Head of caudate nucleus (tissue), 42 donors: ENCODE measurements at regions not wholly inside any gene's neighbourhood (a gene's known extent, or its start where the extent isn't known, plus 50 kb on each side); places are given as distances from the start of the nearest gene placed in this dataset.

ENCODE experiments used
- DNase-seq, 42 donors: peaks; one replicate each; pipeline versions ENCODE4 v3.0.0 to v3.0.0-alpha.2; 2020 to 2021; ENCODE audit warnings: mixed read lengths in 7 of 42
- intact Hi-C: fragments of 100-400 bp; cut with DNase I; formaldehyde crosslinking; loops from one replicate; pipeline ENCODE4 v1.15.0; 2022

DNA sequence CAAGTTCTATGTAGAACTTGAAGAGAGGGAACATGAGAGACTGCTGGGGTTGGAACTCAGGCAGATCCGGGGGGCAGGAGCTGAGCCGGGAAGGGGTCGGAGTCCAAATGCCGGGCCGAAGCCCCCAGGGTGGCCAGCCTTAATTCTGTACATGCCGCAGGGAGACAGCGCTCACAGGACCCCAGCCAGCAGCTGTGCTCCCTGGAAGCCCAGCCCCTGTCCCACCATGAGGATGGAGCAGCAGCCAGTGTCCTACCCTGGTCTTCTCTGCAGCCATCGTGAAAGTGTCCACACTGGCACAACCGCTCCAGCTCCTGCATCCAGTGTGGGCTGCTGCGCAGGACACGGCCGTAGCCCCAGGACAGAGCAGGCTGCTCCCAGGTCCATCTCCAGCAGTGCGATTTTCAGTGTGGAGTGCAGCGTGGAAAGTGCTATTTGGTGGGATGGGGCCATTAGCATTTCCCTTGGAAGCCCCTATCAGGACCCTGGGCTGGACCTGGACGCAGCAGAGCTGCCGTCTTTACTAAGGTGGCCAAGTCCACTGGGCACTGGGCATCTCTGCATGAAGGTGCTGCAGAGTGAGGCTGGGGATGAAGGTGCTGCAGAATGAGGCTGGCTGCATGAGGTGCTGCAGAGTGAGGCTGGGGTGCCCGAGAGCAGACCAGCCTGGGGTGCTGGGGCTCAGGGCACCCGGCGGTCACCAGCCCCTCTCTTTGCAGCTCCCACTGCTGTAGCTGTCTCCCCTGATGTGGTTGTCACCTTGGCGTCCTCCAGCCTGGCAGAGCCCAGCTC, 737.4 kb downstream of the BRD1 start:
- intact Hi-C loops: no loop called here
- no peak for DNase-seq

DNA sequence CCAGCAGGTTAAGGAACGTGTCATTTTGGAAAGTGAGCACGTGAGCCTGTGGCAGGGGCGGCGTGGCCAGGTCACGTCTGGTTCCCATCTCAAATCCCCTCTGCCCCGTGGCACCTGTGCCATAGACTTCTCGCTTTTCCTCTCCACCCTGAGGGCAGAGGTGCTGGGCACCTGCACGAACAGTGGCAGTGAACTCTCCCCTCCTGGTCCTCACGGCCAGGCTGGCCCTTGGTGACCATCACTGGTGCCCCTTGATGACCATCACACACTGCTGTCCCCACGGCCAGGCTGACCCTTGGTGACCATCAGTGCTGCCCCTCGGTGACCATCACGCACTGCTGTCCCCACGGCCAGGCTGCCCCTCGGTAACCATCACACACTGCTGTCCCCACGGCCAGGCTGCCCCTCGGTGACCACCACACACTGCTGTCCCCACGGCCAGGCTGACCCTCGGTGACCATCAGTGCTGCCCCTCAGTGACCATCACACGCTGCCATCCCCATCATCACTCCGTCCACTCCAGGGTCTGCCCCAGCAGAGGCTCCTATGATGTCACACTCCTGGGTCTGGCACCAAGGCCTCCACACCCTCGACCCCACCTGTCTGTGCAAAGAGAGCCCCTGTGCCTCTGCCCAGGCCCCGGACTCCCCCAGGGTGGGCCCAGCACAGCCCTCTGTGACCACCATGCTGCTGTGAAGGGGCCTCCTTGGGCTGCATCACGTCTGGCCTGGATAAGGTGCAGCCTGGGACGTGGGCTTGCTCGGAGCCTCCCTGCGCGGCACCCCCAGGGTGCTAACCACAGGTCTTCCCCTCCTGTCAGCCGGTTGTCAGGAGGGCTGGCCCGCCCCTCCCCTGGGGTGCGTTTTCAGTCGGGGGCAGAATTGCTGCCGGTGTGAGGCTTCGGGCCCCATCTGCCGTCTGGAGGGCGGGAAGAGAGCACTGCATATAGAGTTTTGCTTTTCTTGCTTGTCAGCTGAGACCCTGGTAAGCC, 738.6 kb downstream of the BRD1 start:
- no peak for DNase-seq
- intact Hi-C loops: no loop called here

DNA sequence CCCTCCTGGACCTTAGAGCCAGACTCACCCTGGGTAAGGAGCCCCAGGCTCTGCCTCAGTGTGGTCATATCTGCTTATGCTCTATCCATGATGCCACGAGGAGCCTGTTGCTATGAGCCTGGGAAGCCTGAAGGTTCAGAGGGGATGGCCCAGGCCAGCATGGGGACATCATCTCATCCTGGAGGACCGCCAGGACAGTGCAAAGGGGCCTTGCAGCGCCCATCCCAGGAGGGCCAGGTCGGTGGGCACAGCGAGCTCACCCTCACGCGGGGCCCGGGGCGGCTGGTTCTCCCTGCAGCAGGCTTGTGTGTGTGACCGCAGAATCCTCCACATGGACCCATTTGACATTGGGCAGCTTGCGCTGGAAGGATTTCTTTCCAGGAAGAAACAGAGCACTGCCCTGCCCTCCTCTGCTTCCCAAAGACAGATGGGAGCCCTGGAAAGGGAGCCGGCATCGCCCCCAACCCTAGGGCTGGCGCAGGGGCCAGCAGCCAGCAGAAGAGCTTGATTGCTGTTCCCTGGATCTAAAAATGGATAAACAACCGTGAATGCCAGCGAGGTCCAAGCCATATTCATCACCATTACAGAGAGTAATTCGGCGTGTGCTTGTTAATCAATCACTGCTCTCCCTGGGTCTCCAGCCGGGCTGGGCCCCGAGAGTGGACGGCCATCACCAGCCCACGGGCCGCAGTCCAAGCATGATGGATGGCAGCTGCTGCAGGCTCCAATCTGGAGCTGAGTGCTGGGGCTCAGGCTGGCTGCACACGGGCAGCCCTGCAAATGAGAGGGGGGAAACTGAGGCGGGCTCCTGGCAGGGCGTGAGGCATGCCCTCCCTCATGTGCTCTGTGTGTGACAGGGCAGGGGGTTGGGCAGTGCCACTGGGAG, 739.7 kb downstream of the BRD1 start:
- intact Hi-C loops: no loop called here
- no peak for DNase-seq

DNA sequence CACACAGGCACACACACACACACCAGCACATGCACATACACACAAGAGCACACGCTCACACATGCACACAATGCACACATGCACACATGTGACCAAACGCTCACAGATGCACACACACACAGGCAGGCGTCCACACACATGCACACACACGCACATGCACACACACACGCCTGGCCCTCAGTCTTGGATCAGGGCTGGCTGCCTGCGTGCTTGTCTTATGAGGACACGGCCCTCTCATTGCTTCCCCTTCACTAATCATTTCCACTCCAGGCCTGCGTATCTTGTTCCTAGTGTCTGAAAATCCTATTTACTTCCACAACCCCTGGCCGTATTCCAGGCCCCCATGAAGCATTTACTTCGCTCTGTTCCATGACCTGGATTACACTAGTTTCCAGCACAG, 740.5 kb downstream of the BRD1 start:
- no peak for DNase-seq
- intact Hi-C loops: no loop called here

DNA sequence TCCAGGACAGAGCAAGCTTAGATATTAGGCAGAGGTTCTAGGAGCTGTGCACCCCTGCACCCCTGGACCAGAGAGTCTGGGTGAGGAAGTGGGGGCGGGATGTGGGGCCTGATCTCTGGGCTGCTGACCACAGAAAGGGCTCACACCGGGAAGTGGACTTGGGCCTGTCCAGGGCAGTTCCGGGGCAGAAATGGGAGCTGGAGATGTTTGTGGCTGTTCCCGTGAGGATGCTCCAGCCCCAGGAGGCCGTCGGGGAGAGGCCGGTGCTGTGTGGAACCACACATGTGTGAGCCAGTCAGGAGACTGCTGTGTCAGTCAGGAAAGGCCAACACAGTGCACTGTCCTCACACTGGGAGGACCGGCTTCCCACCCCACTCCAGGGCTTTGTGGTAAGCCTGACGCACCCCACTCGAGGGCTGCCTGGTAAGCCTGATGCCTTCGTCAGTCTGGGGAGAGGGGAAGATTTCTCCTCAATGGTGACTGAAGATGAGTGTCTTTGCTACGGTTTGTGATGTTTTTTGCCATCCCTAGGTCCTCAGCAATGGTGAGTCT, 741.0 kb downstream of the BRD1 start:
- no peak for DNase-seq

DNA sequence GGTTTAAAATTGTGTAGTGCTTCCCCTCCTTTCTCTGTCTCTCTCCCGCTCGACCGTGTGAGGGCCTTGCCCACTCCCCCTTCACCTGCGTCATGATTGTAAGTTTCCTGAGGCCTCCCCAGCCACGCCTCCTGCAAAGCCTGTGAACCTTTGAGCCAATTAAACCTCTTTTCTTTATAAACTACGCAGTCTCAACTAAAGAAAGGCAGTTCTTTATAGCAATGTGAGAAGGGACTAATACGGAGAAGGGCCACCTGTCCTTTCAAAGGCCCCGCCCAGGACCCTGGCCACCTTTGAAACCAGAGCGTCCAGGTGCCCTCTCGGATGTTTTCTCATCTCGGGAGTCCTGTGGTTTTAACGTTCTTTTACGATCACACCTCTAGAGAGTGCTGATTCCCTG, 741.5 kb downstream of the BRD1 start:
- DNase-seq: no peak
- intact Hi-C loops: no loop called here

More for the DNA sequence above, 741.0 kb downstream of the BRD1 start:
- intact Hi-C loops: no loop called here

DNA sequence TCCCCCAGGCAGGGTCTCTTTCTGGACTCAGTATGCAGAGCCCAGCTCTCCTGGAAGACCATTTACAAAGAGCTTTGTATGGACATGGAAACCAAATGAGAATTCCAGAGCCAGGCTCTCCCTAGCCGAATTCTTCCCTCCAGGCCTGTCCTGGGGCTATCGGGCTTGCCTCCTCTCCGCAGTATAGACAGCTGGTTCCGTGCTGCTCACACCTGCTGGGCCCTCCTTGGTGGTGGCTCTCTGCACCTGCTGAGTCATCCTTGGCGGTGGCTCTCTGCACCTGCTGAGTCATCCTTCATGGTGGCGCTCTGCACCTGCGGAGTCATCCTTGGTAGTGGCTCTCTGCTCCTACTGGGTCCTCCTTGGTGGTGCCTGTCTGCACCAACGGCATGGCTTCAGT, 743.5 kb downstream of the BRD1 start:
- intact Hi-C loops: no loop called here
- DNase-seq: peak in 1 of 42 donors; percentile 30

DNA sequence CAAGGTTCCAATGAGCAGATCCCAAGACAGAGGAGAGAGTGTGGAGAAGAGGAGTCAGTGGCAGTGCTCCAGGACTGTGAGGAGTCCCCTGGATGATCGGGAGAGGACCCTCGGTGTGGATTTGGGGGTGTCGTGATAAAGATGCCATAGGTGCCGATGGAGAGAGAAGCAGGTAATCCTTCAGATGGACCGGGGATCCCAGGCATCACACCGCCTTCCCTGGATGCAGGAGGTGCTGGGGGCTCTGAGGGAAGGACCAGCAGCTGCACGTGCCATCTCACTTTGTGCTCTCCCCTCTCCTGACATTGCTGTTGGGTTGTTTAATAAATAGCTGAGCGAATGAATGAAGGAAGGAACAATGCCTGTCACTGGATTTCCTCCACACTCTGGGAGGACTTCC, 744.1 kb downstream of the BRD1 start:
- no peak for DNase-seq

DNA sequence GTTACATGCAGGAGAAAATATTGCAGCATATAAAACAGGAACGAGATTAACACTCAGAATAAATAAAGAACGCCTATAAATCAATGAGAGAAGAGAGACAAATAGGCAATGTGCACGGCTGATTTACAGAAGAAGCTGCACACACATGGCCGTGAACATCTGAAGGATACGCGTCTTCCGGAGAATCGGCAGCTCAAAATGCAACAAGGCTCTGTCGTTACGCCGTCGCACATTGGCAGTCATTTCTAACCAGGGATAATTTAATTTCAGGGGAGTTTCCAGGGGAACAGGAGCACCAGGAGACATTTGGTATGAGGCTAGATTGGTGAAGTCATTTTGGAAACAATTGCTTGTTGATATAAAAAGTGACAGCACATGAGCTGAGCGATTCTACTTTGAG, 745.2 kb downstream of the BRD1 start:
- DNase-seq: peak in 1 of 42 donors; percentile 29
- intact Hi-C loops: no loop called here

More for the DNA sequence above, 744.1 kb downstream of the BRD1 start:
- intact Hi-C loops: no loop called here

DNA sequence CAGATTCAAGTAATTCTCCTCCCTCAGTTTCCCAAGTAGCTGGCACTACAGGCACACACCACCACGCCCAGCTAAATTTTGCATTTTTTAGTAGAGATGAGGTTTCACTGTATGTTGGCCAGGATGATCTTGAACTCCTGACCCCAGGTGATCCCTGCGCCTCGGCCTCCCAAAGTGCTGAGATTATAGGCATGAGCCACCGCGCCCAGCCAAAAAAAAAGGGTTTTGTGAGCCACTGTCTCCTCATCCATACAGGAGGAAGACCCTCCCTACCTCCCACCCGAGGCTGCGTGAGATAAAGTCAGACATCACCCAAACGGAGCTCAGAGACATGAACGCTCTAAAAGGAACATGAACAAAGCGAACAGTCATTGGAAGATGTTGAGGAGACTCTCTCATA, 745.7 kb downstream of the BRD1 start:
- peak in 1 of 42 donors; percentile 32 for DNase-seq
- intact Hi-C loops: no loop called here

DNA sequence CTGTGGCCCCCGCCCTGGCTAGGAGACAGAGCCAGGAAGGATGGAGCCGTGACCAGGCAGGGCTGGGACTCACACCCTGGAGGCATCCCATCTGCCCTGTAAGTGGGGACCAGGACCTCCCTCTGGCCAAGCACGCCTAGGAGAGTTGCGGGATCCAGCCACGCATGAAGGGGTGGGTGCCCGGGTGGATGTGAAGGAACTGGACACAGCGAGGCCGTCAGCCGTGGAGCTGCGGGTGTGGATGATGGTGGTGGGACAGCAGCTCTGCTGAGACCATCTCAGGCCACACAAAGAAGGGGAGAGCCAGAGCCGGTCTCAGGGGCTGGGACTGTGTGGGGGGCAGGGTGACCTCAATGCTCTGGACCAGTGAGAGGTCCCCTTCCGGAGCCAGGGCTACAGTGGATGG, 746.4 kb downstream of the BRD1 start:
- intact Hi-C loops: no loop called here
- peak in 1 of 42 donors; percentile 29 for DNase-seq

DNA sequence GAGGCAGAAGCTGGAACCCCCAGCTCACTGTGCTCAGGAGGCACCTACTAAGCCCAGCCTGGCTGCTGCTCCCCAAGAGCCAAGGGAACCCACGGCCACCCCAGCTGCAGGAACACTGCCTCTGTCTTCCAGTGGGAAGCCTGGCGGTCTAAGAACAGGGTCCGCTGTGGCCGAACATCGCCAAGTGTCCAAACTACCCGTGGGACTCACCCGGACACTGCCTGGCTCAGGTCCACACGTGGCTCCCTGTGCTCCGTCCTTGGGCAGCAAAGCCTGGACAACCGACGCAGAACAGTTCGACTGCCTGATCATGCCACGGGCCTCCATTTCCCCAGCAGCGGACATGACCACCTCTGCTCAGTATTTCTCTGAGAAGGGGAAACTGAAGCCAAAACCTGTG, 747.0 kb downstream of the BRD1 start:
- intact Hi-C loops: no loop called here
- DNase-seq: peak in 1 of 42 donors; percentile 14

DNA sequence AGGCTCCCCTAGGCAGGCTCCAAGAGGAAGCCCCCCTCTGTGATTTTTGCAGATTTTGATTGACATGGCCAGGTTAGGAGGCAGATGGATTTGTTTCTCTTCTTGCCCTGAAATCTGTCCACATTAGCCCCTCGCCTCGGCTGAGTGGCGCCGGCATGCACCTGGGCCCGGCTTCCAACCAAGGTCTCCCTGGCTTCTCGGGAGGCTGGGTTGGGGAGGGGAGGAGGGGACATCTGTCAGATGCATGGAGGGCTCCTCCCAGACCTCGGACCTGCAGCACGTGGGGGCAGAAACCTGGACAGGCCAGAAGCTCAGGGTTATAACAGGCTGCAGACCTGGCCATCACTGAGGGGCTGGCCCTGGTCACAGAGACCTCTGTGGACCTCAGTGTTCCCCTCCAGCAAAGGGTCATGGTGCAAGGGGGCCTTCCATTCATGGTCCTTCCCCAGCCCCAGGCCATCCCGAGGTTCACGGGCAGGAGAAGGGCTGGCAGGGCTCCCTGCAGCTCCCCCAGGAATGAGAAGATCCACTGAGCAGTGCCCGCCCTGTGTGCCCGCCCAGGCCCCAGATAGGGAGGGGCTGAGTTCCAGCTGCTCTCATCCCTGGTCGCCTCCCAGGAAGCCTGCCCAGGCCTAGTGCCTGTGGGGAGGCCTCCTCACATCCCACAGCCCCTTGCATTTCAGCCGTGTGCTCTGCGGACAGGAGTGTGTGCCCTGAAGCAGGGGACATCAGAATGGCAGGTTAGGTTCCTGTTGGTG, 747.8 kb downstream of the BRD1 start:
- intact Hi-C loops: no loop called here
- DNase-seq: peak in 1 of 42 donors; percentile 21

DNA sequence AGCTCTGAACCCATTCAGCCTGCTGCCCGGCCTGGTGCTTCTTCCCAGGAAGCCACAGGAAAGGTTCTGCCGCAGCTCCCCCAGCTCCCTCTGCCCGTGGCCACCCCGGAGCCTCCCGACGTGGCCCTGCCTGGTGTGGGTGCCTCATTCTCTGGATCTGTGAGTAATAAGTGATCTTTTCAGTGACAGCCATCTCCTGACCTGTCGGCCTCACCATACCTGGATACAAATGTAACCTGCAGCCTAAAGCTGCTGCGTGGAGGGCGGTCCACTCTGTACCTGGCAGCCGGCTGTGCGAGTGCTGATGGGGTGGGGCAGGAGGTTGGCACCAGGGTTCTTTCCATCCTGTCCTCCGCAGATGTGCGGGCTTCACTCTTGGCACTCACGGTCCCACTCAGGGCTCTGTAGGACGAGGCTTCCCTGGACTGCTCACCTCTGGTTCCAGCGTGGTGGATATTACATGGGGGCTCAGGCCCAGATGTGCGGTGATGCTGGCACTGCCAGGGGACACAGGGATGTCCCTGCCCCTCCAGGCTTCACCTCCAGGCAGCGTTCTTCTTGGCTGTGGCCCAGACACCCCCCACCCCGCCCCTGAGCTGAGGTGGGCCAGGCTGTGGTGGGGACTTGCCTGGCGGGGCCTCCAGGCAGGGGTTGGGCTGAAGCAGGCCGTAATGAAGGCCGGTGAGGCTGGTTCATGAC, 748.5 kb downstream of the BRD1 start:
- DNase-seq: peak in 1 of 42 donors; percentile 7
- intact Hi-C loops: no loop called here

DNA sequence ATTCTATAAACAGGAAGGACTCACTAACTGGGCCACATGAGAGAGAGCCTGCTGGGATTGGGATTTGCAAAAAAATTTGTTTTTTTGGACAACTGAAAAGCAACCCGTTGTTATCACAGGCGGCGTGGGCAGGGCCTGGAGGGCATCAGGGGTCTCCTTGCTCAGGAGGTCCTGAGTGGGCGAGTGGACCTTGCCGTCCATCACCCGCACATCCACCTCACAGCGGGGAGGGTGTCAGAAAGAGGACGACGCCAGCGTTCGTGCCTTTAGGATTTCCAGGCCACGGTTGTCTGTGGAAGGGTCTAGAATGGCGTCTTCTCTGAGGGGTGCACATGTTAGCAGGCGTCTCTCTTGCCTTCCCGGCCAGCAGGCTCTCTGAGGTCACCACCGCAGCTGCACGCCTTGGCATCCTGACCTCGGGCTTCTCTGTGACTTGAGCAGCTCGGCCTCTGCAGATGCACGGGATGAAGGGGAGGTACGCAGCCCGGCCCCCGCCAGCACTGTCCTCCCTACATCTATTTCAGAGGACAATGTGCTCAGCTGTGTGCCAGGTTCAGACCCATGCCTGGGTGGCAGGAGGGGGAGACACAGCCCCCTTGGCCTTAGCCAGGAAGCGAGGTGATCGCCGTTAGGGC, 749.5 kb downstream of the BRD1 start:
- intact Hi-C loops: no loop called here
- DNase-seq: peak in 4 of 42 donors; percentile 7 to 30 (median 14)

DNA sequence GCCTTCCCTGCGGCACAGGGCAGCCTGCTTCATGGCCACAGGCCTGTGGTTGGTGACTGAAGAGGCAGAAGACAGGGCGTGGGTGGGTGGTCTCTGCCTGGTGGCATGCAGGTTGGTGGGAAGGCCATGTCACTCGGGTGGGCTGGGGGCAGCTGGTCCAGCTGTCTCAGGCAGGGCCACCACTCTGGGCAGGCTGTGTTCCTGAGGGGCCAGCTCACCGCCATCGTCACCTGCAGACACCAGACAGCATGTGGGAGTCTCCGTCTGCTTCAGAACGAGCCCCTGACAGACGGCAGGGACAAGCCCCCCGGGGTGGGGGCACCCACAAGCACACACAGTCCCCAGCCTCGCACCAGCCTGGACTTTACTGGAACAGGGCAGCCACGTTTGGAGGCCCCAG, 750.1 kb downstream of the BRD1 start:
- peak in 1 of 42 donors; percentile 19 for DNase-seq
- intact Hi-C loops: no loop called here

DNA sequence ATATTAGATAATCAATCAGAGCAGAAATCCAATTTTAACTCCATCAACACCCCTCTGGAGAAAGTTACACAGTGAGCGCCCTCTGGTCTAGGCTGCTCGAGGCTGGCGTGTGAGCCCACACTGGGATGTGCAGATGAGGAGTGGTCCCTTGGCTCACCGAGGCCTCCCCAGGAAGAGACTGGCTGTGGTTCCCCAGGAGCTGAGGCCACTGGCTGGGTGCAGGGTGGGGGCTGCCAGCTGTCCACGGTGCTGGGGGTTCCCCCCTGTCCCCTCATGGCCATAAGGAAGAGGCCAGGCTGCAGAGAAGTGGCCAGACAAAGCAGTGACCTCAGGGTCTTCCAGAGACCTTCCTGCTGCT, 750.7 kb downstream of the BRD1 start:
- DNase-seq: peak in 1 of 42 donors; percentile 28
- intact Hi-C loops: no loop called here
